ENCODE measurements at regions not wholly inside any gene's neighbourhood (a gene's known extent, or its start where the extent isn't known, plus 50 kb on each side); places are given as distances from the start of the nearest gene placed in this dataset.

DNA sequence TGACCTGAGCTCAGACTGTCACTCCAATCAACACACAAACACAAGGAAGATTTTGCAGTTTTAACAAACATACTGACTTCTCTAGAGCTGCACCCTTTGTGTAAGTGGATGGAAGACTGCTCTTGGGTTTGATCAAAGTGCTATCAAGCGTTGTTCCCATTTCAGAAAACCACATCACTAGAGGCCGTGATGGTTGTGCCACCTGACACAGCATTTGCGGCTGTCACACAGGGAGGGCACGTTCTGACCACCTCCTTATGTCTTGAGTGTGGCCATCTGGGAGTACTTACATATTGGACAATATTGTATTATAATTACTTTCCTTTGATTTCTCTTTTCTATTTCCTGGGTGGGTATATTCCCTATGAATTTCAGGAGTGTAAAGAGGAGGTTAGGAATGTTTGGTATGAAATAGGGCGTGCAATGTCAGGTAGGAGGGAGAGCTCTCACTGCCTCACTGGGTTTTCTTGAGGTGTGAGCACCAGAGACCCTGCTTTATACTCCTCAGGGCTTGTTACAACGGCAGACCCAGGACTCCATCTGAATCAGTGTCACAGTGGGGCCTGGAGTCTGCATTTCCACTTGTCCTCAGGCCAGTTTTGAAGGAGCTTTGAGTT, 74.3 kb downstream of the SYNE3 start:
- no peak for DNase-seq (ENCODE audit: low spot score)

- no peak for DNase-seq (ENCODE audit: low spot score)
Measured at GRCh38 chr14:95440951-95441350, 75.5 kb downstream of the SYNE3 start.

GRCh38 chr14:95440496-95440895, 76.0 kb downstream of the SYNE3 start:
- DNase-seq (ENCODE audit: low spot score), result no peak

DNA sequence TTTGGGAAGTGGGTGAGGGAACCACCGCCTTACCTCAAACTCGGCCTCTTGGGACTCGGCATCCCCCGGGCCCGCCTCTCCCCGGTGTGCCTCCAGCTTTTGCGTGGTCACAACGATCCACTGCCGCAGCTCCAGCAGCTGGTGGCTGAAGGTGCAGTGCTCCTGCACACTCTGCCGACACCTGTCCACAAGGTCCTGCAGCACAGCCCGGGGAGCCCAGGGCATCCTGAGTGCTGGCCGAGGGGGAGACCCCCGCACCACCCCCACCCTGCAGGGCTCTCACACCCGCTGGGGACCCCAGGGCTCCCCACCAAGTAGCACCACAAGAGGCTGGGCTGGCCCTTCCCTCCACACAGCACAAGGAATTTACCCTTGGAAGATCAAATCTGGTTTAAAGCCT, 76.6 kb downstream of the SYNE3 start:
- no peak for DNase-seq (ENCODE audit: low spot score)

- peak; percentile 39 for DNase-seq (ENCODE audit: low spot score)
Measured at GRCh38 chr14:95437715-95438114, 78.7 kb downstream of the SYNE3 start.

DNA sequence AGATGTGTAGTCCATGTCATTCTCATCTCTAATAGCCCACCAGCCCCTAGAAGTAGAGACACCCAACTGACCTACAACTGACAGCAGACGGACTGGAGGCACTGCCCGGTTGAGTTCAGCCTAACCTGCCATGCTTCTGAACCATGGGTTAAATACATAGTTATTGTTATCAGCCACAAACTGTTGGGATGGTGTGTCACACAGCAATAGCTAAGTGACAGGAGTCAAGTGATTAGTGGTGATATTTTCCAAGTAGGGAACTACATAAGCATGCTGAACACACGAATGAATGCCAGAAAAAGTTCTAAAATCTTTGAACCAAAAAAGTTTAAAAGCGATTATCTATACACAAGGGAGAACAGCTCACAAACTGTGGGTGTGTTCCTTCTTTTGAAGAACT, 80.1 kb downstream of the SYNE3 start:
- DNase-seq (ENCODE audit: low spot score), result no peak

DNA sequence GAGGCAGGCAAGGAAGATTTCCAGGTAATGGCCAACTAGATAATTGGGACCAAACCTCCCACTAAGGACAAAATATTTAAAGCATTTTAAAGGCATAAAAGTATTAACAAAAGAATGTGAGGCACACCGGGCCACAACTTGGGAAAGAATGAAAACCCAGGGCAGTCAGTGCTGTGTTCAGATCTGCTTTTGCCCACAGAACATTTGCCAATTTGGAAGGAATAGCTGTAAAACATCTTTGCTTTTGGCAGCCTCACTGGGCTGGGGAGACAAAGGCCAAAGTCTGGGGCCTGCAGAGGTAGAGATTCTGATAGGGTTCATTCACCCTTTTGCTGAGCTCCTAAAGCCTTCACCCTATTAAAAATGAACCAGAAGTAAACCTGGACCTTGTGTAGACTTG, 82.3 kb downstream of the SYNE3 start:
- DNase-seq (ENCODE audit: low spot score), result no peak

GRCh38 chr14:95433094-95433478, 83.4 kb downstream of the SYNE3 start:
- DNase-seq (ENCODE audit: low spot score), result no peak

DNA sequence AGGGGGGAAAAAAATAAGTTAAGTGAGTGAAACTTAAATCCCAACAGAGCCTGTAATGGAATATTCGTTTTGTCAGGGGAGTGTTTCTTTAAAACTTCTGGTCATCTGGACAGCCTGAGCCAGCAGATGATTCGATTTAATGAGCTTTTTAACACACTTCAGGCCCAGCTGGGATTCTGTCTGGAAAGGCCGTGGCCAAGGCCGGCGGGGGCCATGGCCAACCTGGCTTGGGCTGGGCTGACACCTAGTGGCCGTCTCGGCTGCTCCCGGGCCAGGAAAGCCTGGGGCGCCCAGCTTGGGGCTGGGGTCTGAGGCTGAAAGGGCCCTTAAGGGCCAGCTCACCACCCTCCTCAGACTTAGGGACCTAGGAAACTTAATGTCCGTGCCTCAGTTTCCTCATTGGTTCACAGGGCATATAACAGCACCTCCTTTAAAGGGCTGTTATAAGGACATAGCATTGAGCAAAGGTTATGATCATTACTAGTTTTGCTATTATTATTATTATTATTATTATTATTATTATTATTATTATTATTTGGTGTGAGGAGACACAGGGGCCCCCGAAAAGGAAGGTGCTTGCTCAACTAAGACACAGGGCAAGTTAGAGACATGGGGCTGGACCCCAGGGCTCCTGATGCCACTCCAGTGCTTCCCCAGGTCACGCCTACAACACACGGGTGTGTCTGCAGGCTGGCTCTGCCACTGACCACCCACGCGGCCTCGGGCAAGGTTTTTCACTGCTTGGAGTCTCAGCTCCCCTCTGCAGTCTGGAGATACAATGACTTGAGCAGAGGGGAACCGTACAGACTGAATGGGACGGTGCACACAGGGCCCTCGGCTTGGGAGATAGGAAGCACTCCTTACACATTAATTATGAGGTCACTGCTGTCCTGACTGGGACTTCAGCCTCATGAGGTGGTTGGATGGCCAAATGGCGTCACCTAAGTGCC, 84.0 kb downstream of the SYNE3 start:
- DNase-seq (ENCODE audit: low spot score), result no peak

- DNase-seq (ENCODE audit: low spot score), result peak; percentile 44
Measured at GRCh38 chr14:95431199-95432143, 85.0 kb downstream of the SYNE3 start.

- no peak for DNase-seq (ENCODE audit: low spot score)
Measured at GRCh38 chr14:95428557-95428956, 87.9 kb downstream of the SYNE3 start.

DNA sequence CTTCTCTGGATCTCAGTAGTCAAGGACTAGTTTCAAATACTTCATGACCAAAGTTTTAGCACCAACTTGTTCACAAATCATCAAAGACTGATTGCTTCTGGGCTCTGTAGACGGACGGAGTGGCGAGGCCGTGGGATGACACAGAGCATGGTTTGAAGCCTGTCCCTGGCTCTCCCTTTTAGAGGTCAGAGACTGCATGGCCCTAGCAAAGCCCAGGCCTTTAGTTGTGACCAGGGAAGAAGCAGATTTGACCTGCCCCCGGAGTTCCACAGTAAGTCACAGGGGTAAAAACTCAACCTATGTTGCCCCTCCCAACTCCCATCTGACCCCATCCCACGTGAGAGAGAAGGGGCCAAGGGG, 90.4 kb downstream of the SYNE3 start:
- no peak for DNase-seq (ENCODE audit: low spot score)

- no peak for DNase-seq (ENCODE audit: low spot score)
Measured at GRCh38 chr14:95425369-95426115, 90.9 kb downstream of the SYNE3 start.

- DNase-seq (ENCODE audit: low spot score), result no peak
Measured at GRCh38 chr14:95424529-95424928, 91.9 kb downstream of the SYNE3 start.

DNA sequence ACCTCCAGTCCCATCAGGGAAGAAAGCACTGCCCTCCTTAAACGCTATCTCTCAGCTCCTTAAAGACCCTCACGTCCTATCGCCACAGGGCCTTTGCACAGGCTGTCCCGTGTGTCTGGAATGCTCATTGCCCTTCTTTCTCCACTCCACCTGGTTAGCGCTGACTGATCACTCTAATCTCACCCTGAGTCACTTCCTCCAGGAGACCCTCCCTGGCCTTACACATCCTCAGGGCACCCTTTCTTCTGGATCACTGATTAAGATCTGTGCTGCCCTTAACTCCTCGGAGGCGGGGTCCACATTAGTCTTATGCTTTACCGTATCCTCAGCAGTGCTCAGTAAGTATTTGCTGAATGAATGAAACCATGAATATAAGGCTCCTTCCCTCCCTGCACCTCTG, 94.7 kb downstream of the SYNE3 start:
- no peak for DNase-seq (ENCODE audit: low spot score)

GRCh38 chr14:95420060-95420459, 96.4 kb downstream of the SYNE3 start:
- DNase-seq (ENCODE audit: low spot score), result no peak

GRCh38 chr14:95419569-95419968, 96.9 kb downstream of the SYNE3 start:
- no peak for DNase-seq (ENCODE audit: low spot score)

GRCh38 chr14:95418858-95419257, 97.6 kb downstream of the SYNE3 start:
- no peak for DNase-seq (ENCODE audit: low spot score)

DNA sequence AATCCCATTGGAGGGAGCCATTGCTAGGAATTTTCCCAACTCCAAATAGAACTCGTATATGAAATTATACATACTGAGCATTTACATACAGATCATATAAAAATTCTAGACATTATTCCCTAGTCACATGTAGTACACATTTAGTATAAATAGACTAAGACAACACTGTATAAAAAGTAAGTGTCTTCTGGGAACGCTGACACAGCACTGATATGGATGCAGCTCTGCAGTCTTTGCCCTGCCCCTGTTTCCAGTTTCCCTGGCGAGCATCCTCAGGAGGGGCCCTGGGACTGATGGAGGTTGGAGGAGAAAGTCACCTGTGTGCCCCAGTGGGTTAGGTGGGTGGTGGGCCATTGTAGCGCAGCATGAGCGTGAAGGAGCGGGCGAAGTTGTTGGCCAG, 97.8 kb upstream of the CLMN start:
- no peak for DNase-seq (ENCODE audit: low spot score)

GRCh38 chr14:95415993-95416392, 96.3 kb upstream of the CLMN start:
- DNase-seq (ENCODE audit: low spot score), result no peak

- DNase-seq (ENCODE audit: low spot score), result no peak
Measured at GRCh38 chr14:95413289-95414215, 93.8 kb upstream of the CLMN start.
